ENCODE measurements at regions not wholly inside any gene's neighbourhood (a gene's known extent, or its start where the extent isn't known, plus 50 kb on each side); places are given as distances from the start of the nearest gene placed in this dataset.

DNA sequence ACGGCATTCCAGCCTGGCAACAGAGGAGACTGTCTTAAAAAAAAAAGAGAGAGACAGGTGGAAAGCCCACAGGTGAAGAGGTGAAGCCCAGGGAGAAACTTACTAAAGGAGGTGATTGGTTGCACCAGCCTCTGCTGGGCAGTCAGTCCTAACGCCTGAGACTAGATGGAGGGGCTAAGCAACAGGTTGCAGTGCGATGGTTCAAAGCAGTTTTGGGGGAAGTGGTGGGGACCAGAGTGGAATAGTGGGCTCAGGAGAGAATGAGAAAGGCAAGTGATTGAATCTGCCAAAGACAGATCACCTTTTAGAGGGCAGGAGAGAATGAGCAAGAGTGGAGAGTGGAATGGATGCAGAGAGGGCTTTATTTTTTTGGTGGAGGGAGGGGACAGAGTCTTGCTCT, 100.0 kb upstream of the KCTD7 start:
- no peak overlapping the region for H4K5ac ChIP-seq (ENCODE audit: low read depth, low read length)
- no peak overlapping the region for H4K8ac ChIP-seq (ENCODE audit: low read depth in 2 of 2, low read length in 2 of 2)
- H3K23ac ChIP-seq (ENCODE audit: low read depth, low read length): no peak overlapping the region
- no peak overlapping the region for H2BK5ac ChIP-seq (ENCODE audit: low read depth, low read length, poor library complexity, severe bottlenecking)
- H2BK15ac ChIP-seq (ENCODE audit: low read depth, low read length): no peak overlapping the region
- H3K36me3 ChIP-seq (ENCODE audit: control insufficient read depth, insufficient read depth, low read length): peaks cover 18% of the 10 kb centered on the region
- H2BK20ac ChIP-seq (ENCODE audit: low read depth, low read length): no peak overlapping the region
- in situ Hi-C loops (cut with MboI; ENCODE audit: low sequenced_read_pairs): no loop called here
- no peak overlapping the region for H3K4me2 ChIP-seq (ENCODE audit: low read depth, low read length)
- ChIA-PET POLR2A (ENCODE audit: unreplicated experiment) (no interaction called here), CTCF (no interaction called here)
- H2AK9ac ChIP-seq (replicated peaks; ENCODE audit: low read depth, low read length, poor library complexity): no peak overlapping the region
- no peak overlapping the region for H2AK5ac ChIP-seq (ENCODE audit: low read depth, low read length)
- H3K56ac ChIP-seq (ENCODE audit: extremely low read depth, insufficient read depth, low read length): no peak overlapping the region
- TF ChIP-seq MAZ (IDR thresholded peaks at IDR 0.05; ENCODE audit: borderline replicate concordance, low read depth, low read length) (no peak), RCOR1 (IDR thresholded peaks at IDR 0.05; ENCODE audit: insufficient replicate concordance, low read length) (no peak), MXI1 (IDR thresholded peaks at IDR 0.05; ENCODE audit: borderline replicate concordance, low read depth, low read length) (no peak)
- 100% methylated on average over 3 of the region's 3 CpGs; no CpG with 5 or more reads in 1 of the 2 experiments for WGBS, 2 experiments (ENCODE audit: extremely low coverage in 2 of 2, insufficient read length in 1 of 2)
- peaks cover 3% of the 10 kb centered on the region; the same call in 1 of the 2 replicates for H3K9me1 ChIP-seq (ENCODE audit: insufficient read depth, low read length)
- BruUV-seq (replicated peaks): no TSS peak
- intact Hi-C loops (cut with micrococcal nuclease): no loop called here
- H3K4ac ChIP-seq (ENCODE audit: low read depth, low read length): no peak overlapping the region
- H2AFZ ChIP-seq (replicated peaks; ENCODE audit: low read length, poor library complexity): no peak overlapping the region
- H3K14ac ChIP-seq (replicated peaks; ENCODE audit: low read depth, low read length): no peak overlapping the region
- H2BK120ac ChIP-seq (ENCODE audit: low read depth, low read length): no peak overlapping the region
- no peak overlapping the region for H3K27ac ChIP-seq (ENCODE audit: insufficient read depth, low read length)
- H3K18ac ChIP-seq (ENCODE audit: low read depth, low read length): no peak overlapping the region
- H3K27me3 ChIP-seq (ENCODE audit: control insufficient read depth, insufficient read depth, low read length): no peaks in the 10 kb centered on the region
- dilution Hi-C loops (cut with HindIII; ENCODE audit: low sequenced_read_pairs, unreplicated experiment): no loop called here
- H3K4me3 ChIP-seq (ENCODE audit: insufficient read depth, low read depth, low read length): no peak overlapping the region
- H3K9ac ChIP-seq (ENCODE audit: low read depth, low read length): no peak overlapping the region
- no peaks in the 10 kb centered on the region for H3K4me1 ChIP-seq (ENCODE audit: control insufficient read depth, insufficient read depth, low read length)
- no peak overlapping the region for H4K91ac ChIP-seq (ENCODE audit: insufficient read depth, low read depth, low read length)
- peaks cover 0 to 4% of the 10 kb centered on the region in 2 experiments; a peak in 1 of 4 replicates for H3K79me1 ChIP-seq (ENCODE audit: low read depth in 1 of 2, low read length in 2 of 2)
- no peak for DNase-seq
- no peaks in the 10 kb centered on the region for H4K20me1 ChIP-seq (ENCODE audit: insufficient read depth, low read length)
- no peaks in the 10 kb centered on the region for H3K9me3 ChIP-seq (ENCODE audit: control insufficient read depth, insufficient read depth, low read length)
- ATAC-seq (ENCODE audit: low read depth): no peak
